ENCODE measurements at regions not wholly inside any gene's neighbourhood (a gene's known extent, or its start where the extent isn't known, plus 50 kb on each side); places are given as distances from the start of the nearest gene placed in this dataset.

DNA sequence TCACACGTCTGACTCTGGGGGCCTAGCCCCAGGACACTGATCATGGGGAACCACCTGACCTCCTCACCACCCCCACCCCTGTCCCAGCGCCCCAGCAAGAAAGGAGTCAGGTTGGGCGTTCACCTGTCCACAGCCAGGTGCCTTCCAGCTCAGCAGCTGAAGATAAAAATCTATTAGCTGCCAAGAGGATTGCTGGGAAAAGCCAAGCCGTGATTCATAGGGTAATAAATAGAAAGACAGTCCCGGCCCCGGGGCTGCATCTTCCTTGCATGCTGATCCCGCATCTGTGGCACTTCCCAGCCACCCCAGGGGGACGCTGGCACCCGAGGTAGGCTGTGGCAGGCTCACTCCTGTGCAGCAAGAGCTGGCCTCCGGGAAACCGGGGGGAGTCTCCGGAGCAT, 70.2 kb upstream of the NCOR2 start:
- DNase-seq: no peak
- no peaks in the 10 kb centered on the region for H3K4me1 ChIP-seq (ENCODE audit: insufficient read depth, low read length)

DNA sequence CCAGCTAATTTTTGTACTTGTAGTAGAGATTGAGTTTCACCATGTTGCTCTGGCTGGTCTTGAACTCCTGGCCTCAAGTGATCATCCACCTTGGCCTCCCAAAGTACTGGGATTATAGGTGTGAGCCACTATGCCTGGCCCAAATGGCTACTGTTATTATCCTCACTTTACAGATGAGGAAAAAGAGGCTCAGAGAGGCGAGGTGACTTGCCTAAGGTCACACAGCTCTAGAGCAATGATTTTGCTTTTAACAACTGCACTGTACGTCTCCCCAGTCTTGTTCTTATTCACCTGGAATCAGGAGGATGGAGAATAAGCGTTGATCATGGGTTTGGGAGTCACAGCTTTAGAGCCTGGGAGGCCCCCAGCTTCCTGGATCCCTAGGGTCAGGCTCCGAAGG, 69.8 kb upstream of the NCOR2 start:
- no peak overlapping the region for H2AFZ ChIP-seq (ENCODE audit: low read depth, low read length)
- no peak overlapping the region for H3K9ac ChIP-seq (ENCODE audit: low read depth, low read length)
- H4K20me1 ChIP-seq (ENCODE audit: insufficient read depth, low read length): no peaks in the 10 kb centered on the region
- H3K27me3 ChIP-seq (ENCODE audit: insufficient read depth, low read length, poor library complexity): no peaks in the 10 kb centered on the region
- no peak overlapping the region for H3K27ac ChIP-seq (ENCODE audit: low read length)
- no peaks in the 10 kb centered on the region for H3K4me1 ChIP-seq (ENCODE audit: insufficient read depth, low read length)
- H3K4me2 ChIP-seq (ENCODE audit: insufficient read depth, low read length): no peak overlapping the region
- H3K36me3 ChIP-seq (ENCODE audit: insufficient read depth, low read length): no peaks in the 10 kb centered on the region
- no peak for DNase-seq
- TF ChIP-seq, protein P1, sequence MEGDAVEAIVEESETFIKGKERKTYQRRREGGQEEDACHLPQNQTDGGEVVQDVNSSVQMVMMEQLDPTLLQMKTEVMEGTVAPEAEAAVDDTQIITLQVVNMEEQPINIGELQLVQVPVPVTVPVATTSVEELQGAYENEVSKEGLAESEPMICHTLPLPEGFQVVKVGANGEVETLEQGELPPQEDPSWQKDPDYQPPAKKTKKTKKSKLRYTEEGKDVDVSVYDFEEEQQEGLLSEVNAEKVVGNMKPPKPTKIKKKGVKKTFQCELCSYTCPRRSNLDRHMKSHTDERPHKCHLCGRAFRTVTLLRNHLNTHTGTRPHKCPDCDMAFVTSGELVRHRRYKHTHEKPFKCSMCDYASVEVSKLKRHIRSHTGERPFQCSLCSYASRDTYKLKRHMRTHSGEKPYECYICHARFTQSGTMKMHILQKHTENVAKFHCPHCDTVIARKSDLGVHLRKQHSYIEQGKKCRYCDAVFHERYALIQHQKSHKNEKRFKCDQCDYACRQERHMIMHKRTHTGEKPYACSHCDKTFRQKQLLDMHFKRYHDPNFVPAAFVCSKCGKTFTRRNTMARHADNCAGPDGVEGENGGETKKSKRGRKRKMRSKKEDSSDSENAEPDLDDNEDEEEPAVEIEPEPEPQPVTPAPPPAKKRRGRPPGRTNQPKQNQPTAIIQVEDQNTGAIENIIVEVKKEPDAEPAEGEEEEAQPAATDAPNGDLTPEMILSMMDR (IDR thresholded peaks at IDR 0.05; ENCODE audit: borderline replicate concordance, extremely low read depth, low read length, poor library complexity, severe bottlenecking): no peak
- TF ChIP-seq EZH2 (IDR thresholded peaks at IDR 0.05; ENCODE audit: borderline replicate concordance, low read depth, low read length, severe bottlenecking): no peak
- no peaks in the 10 kb centered on the region for H3K79me2 ChIP-seq (ENCODE audit: insufficient read depth, low read length)
- ATAC-seq (ENCODE audit: insufficient read depth, low read depth): no peak
- no peak overlapping the region for H3K4me3 ChIP-seq (ENCODE audit: low read depth in 1 of 2, low read length in 2 of 2)
- H3K9me3 ChIP-seq (ENCODE audit: insufficient read depth, low read length, severe bottlenecking): no peaks in the 10 kb centered on the region

More for the DNA sequence above, 70.2 kb upstream of the NCOR2 start:
- Histone ChIP-seq H3K79me2 (ENCODE audit: insufficient read depth, low read length) (no peaks in the 10 kb centered on the region), H2AFZ (ENCODE audit: low read depth, low read length) (no peak overlapping the region), H3K27me3 (ENCODE audit: insufficient read depth, low read length, poor library complexity) (no peaks in the 10 kb centered on the region), H3K36me3 (ENCODE audit: insufficient read depth, low read length) (no peaks in the 10 kb centered on the region), H3K27ac (ENCODE audit: low read length) (no peak overlapping the region), H3K4me3 (ENCODE audit: low read depth in 1 of 2, low read length in 2 of 2) (no peak overlapping the region), H3K4me2 (ENCODE audit: insufficient read depth, low read length) (no peak overlapping the region), H4K20me1 (ENCODE audit: insufficient read depth, low read length) (no peaks in the 10 kb centered on the region), H3K9ac (ENCODE audit: low read depth, low read length) (no peak overlapping the region), H3K9me3 (ENCODE audit: insufficient read depth, low read length, severe bottlenecking) (no peaks in the 10 kb centered on the region)
- TF ChIP-seq, protein P1 (IDR thresholded peaks at IDR 0.05; ENCODE audit: borderline replicate concordance, extremely low read depth, low read length, poor library complexity, severe bottlenecking): no peak
- TF ChIP-seq EZH2 (IDR thresholded peaks at IDR 0.05; ENCODE audit: borderline replicate concordance, low read depth, low read length, severe bottlenecking): no peak
- ATAC-seq (ENCODE audit: insufficient read depth, low read depth): no peak

DNA sequence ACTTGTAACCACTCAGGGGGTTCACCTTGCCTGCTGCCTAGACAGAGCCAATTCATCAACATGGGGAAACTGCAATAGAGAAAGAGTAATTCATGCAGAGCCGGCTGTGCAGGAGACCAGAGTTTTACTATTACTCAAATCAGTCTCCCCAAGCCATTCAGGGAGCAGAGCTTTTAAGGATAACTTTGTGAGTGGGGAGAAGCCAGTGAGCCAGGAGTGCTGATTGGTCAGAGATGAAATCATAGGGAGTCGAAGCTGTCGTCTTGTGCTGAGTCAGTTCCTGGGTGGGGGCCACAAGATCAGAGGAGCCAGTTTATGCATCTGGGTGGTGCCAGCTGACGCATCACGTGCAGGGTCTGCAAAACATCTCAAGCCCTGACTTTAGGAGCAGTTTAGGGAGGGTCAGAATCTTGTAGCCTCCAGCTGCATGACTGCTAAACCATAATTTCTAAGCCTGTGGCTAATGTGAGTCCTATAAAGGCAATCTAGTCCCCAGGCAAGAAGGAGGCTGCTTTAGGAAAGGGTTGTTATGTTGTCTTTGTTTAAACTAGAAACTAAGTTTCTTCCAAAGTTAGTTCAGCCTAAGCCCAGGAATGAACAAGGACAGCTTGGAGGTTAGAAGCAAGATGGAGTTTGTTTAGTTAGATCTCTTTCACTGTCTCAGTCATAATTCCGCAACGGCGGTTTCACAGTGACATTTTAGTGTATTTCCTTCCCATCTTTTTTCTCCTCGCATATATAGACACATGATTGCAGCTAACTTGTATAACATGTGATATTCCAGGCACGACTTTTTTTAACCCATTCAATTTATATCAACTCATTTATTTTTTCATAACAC, 68.9 kb upstream of the NCOR2 start:
- no peak overlapping the region for H3K4me2 ChIP-seq (ENCODE audit: insufficient read depth, low read length)
- H3K27me3 ChIP-seq (ENCODE audit: insufficient read depth, low read length, poor library complexity): no peaks in the 10 kb centered on the region
- DNase-seq (peak; percentile 49), ATAC-seq (ENCODE audit: insufficient read depth, low read depth) (0 out of 3 replicates have a peak, but pooled peaks have one; percentile 39)
- no peak overlapping the region for H3K4me3 ChIP-seq (ENCODE audit: low read depth in 1 of 2, low read length in 2 of 2)
- no peaks in the 10 kb centered on the region for H3K36me3 ChIP-seq (ENCODE audit: insufficient read depth, low read length)
- H3K9me3 ChIP-seq (ENCODE audit: insufficient read depth, low read length, severe bottlenecking): no peaks in the 10 kb centered on the region
- H4K20me1 ChIP-seq (ENCODE audit: insufficient read depth, low read length): no peaks in the 10 kb centered on the region
- no peak overlapping the region for H2AFZ ChIP-seq (ENCODE audit: low read depth, low read length)
- no peak overlapping the region for H3K27ac ChIP-seq (ENCODE audit: low read length)
- H3K9ac ChIP-seq (ENCODE audit: low read depth, low read length): no peak overlapping the region
- H3K79me2 ChIP-seq (ENCODE audit: insufficient read depth, low read length): no peaks in the 10 kb centered on the region
- no peak for TF ChIP-seq EZH2 (IDR thresholded peaks at IDR 0.05; ENCODE audit: borderline replicate concordance, low read depth, low read length, severe bottlenecking)
- TF ChIP-seq, protein P1 (IDR thresholded peaks at IDR 0.05; ENCODE audit: borderline replicate concordance, extremely low read depth, low read length, poor library complexity, severe bottlenecking): no peak
- no peaks in the 10 kb centered on the region for H3K4me1 ChIP-seq (ENCODE audit: insufficient read depth, low read length)
